HEK293 (cell line): ENCODE measurements at regions not wholly inside any gene's neighbourhood (a gene's known extent, or its start where the extent isn't known, plus 50 kb on each side); places are given as distances from the start of the nearest gene placed in this dataset.

Source experiments
- ZBTB17 ChIP-seq: fragments of 450-650 bp; formaldehyde crosslinking; IDR thresholded peaks from 2 replicates; pipeline ENCODE4 v1.5.1; 2016; ENCODE audit warnings: missing biosample characterization, missing genetic modification characterization
- ZNF658 ChIP-seq: fragments of 450-650 bp; formaldehyde crosslinking; IDR thresholded peaks from 2 replicates; pipeline ENCODE4; 2016; ENCODE audit warnings: missing biosample characterization, missing genetic modification characterization
- ZNF777 ChIP-seq: fragments of 450-650 bp; formaldehyde crosslinking; IDR thresholded peaks from 2 replicates; pipeline ENCODE4 v1.5.1; 2017; ENCODE audit warnings: missing biosample characterization, missing genetic modification characterization, borderline replicate concordance
- TF ChIP-seq, protein P1 (sequence below): fragments of 450-650 bp; formaldehyde crosslinking; IDR thresholded peaks from 2 replicates; pipeline ENCODE4 v1.5.1; 2016; ENCODE audit warnings: missing biosample characterization, missing genetic modification characterization

GRCh38 chr2:126837966-126838715 is 60.5 kb upstream of the TEX51 start:
- TF ChIP-seq ZNF777 (tag by site-specific recombination) (no peak), ZNF658 (tag by site-specific recombination) (no peak), ZBTB17 (tag by site-specific recombination) (no peak)
- TF ChIP-seq, protein P1, sequence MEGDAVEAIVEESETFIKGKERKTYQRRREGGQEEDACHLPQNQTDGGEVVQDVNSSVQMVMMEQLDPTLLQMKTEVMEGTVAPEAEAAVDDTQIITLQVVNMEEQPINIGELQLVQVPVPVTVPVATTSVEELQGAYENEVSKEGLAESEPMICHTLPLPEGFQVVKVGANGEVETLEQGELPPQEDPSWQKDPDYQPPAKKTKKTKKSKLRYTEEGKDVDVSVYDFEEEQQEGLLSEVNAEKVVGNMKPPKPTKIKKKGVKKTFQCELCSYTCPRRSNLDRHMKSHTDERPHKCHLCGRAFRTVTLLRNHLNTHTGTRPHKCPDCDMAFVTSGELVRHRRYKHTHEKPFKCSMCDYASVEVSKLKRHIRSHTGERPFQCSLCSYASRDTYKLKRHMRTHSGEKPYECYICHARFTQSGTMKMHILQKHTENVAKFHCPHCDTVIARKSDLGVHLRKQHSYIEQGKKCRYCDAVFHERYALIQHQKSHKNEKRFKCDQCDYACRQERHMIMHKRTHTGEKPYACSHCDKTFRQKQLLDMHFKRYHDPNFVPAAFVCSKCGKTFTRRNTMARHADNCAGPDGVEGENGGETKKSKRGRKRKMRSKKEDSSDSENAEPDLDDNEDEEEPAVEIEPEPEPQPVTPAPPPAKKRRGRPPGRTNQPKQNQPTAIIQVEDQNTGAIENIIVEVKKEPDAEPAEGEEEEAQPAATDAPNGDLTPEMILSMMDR (tag by site-specific recombination): no peak
